ENCODE measurements at regions not wholly inside any gene's neighbourhood (a gene's known extent, or its start where the extent isn't known, plus 50 kb on each side); places are given as distances from the start of the nearest gene placed in this dataset.

- TF ChIP-seq ARID4B (CRISPR knock-in tag; IDR thresholded peaks at IDR 0.05) (no peak), NFE2L1 (tag; IDR thresholded peaks at IDR 0.05; ENCODE audit: borderline replicate concordance, low read depth) (no peak)
Observed at GRCh38 chr2:190138032-190138431, 75.5 kb upstream of the MSTN start.
